Stimulated activated CD4-positive, alpha-beta T cell treated with anti-CD3 and anti-CD28 coated beads, Interleukin-12 subunit alpha, Interleukin-12 subunit beta, amount 100 ng/mL, for 4 hours (primary cell): ENCODE measurements at regions not wholly inside any gene's neighbourhood (a gene's known extent, or its start where the extent isn't known, plus 50 kb on each side); places are given as distances from the start of the nearest gene placed in this dataset.
"Not testable (repeated sequence)": the region's sequence is repeated elsewhere in the genome, so short reads cannot be mapped to it uniquely, and the experiment has no call there.

Experiments
- DNase-seq: peaks from one replicate; pipeline ENCODE4 v3.0.0-alpha.2; 2020

GRCh38 chr3:156050918-156051317 is 69.5 kb upstream of the KCNAB1 start:
- no peak for DNase-seq

DNA sequence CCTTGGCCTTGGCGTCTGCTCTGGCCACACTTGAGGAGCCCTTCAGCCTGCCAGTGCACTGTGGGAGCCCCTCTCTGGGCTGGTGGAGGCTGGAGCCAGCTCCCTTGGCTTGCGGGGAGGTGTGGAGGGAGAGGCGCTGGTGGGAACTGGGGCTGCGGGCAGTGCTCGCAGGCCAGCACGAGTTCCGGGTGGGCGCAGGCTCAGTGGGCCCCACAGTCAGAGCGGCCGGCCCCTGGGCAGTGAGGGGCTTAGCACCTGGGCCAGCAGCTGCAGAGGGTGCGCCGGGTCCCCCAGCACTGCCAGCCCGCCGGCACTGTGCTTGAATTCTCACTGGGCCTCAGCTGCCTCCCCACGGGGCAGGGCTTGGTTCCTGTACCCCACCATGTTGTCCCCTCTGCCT is 68.7 kb upstream of the KCNAB1 start:
- DNase-seq, result no peak

GRCh38 chr3:156052115-156052514 is 68.3 kb upstream of the KCNAB1 start:
- DNase-seq, result no peak

DNA sequence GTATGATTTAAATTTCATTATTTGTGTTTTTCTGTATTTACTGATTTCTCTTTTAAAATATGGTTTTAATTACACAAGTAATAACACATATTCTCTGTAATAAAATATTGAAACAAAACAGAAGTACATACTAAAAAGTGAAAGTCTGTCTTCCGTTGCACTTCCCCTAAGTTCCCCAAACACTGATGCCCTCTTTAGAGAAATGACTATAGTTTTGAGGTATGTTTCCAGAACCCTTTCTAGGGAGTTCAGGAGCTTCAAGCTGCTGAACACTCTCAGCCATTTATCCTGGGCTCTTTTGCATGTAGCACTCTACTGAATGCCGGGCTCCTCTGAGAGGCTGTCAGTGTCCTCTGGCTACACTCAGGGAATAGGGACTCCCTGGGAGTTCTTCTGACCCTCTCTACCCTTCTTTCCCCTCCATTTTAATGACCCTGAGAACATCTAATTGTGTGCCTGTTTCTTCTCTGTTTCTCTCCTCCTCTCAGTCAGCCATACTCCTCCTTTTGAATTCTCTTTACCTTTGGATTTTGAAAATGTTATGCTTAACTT is 60.4 kb upstream of the KCNAB1 start:
- no peak for DNase-seq

DNA sequence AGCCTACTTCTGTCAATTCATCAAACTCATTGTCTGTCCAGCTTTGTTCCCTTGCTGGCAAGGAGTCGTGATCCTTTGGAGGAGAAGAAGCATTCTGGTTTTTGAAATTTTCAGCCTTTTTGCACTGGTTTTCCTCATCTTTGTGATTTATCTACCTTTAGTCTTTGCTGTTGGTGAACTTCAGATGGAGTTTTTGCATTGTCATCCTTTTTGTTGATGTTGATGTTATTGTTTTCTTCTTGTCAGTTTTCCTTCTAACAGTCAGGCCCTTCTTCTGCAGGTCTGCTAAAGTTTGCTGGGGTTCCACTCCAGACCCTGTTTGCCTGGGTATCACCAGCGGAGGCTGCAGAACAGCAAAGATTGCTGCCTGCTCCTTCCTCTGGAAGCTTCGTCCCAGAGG is 52.2 kb upstream of the KCNAB1 start:
- not testable (repeated sequence) for DNase-seq

DNA sequence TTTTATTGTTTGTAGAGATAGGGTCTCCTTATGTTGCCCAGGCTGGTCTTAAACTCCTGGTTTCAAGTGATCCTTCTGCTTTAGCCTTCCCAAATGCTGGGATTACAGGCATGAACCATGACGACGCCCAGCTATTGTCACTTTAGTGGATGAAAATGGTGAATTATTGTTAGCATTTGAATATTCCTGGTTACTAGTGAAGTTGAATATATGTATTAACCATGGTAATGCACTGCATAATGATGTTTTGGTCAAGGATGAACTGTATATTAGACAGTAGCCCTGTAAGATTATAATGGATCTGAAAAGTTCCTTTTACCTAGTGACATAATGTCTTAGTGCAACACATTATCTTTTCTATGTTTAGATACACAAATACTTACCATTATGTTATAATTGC is 50.4 kb upstream of the KCNAB1 start:
- no peak for DNase-seq
